Liver (tissue), 7 donors: ENCODE measurements at regions not wholly inside any gene's neighbourhood (a gene's known extent, or its start where the extent isn't known, plus 50 kb on each side); places are given as distances from the start of the nearest gene placed in this dataset.

ENCODE experiments used
- DNase-seq: peaks from one replicate; pipeline ENCODE4 v3.0.0-alpha.2; 2017; ENCODE audit warnings: low spot score
- H3K27ac ChIP-seq, 2 donors: one replicate each; pipeline ENCODE4 v1.7.0; 2013; ENCODE audit warnings: inconsistent platforms in 2 of 2, low read length in 2 of 2, control low read depth in 1 of 2, low read depth in 1 of 2, mild to moderate bottlenecking in 1 of 2
- H3K27me3 ChIP-seq, 4 donors: one replicate each; pipeline versions ENCODE4 v1.6.1 to v1.7.0; 2013; ENCODE audit warnings: low read length in 3 of 4, inconsistent platforms in 1 of 4, mild to moderate bottlenecking in 1 of 4, moderate library complexity in 1 of 4; ENCODE audit not compliant: control insufficient read depth in 4 of 4, insufficient read depth in 4 of 4
- H3K36me3 ChIP-seq, 4 donors: one replicate each; pipeline versions ENCODE4 v1.6.1 to v1.7.0; 2013; ENCODE audit warnings: low read length in 3 of 4, mild to moderate bottlenecking in 3 of 4, low read depth in 1 of 4, moderate library complexity in 1 of 4; ENCODE audit not compliant: control insufficient read depth in 4 of 4, insufficient read depth in 3 of 4
- H3K4me1 ChIP-seq, 4 donors: one replicate each; pipeline versions ENCODE4 v1.6.1 to v1.7.0; 2013; ENCODE audit warnings: low read length in 3 of 4, mild to moderate bottlenecking in 3 of 4, moderate library complexity in 1 of 4; ENCODE audit not compliant: control insufficient read depth in 4 of 4, insufficient read depth in 4 of 4
- H3K4me3 ChIP-seq, 3 donors: one replicate each; pipeline versions ENCODE4 v1.6.1 to v1.7.0; 2013; ENCODE audit warnings: low read length in 3 of 3, control low read depth in 1 of 3, low read depth in 1 of 3, mild to moderate bottlenecking in 1 of 3
- H3K9ac ChIP-seq, 2 donors: one replicate each; pipeline ENCODE4 v1.7.0; 2013; ENCODE audit warnings: low read length in 2 of 2, mild to moderate bottlenecking in 2 of 2, moderate library complexity in 2 of 2, control low read depth in 1 of 2, low read depth in 1 of 2
- H3K9me3 ChIP-seq, 4 donors: one replicate each; pipeline versions ENCODE4 v1.6.1 to v1.7.0; 2013; ENCODE audit warnings: low read length in 3 of 4; ENCODE audit not compliant: control insufficient read depth in 4 of 4
- EGR1 ChIP-seq, 2 donors: IDR thresholded peaks; 2 replicates each; pipeline ENCODE4 v1.6.1; 2016 to 2018; ENCODE audit warnings: antibody characterized with exemption in 2 of 2, low read depth in 2 of 2
- FOXA1 ChIP-seq: IDR thresholded peaks from 2 replicates; pipeline ENCODE4 v1.6.1; 2016; ENCODE audit warnings: antibody characterized with exemption
- FOXA2 ChIP-seq: IDR thresholded peaks from 2 replicates; pipeline ENCODE4 v1.6.1; 2016; ENCODE audit warnings: antibody characterized with exemption
- GABPA ChIP-seq, 2 donors: IDR thresholded peaks in 1 of 2; conservative IDR thresholded peaks in 1 of 2; 2 replicates each; pipeline ENCODE4 v1.6.1; 2016; ENCODE audit warnings: antibody characterized with exemption in 2 of 2, mild to moderate bottlenecking in 1 of 2, moderate library complexity in 1 of 2
- HNF4A ChIP-seq, 2 donors: conservative IDR thresholded peaks; 2 replicates each; pipeline ENCODE4 v1.6.1; 2016; ENCODE audit warnings: antibody characterized with exemption in 2 of 2, mild to moderate bottlenecking in 2 of 2
- HNF4G ChIP-seq: IDR thresholded peaks from 2 replicates; pipeline ENCODE4 v1.6.1; 2016; ENCODE audit warnings: antibody characterized with exemption
- JUND ChIP-seq, 2 donors: IDR thresholded peaks; 2 replicates each; pipeline ENCODE4 v1.6.1; 2016; ENCODE audit warnings: antibody characterized with exemption in 2 of 2
- NR2F2 ChIP-seq: IDR thresholded peaks from 2 replicates; pipeline ENCODE4 v1.6.1; 2016; ENCODE audit warnings: antibody characterized with exemption
- RAD21 ChIP-seq, 2 donors: IDR thresholded peaks; 2 replicates each; pipeline ENCODE4 v1.6.1; 2016; ENCODE audit warnings: antibody characterized with exemption in 2 of 2, mild to moderate bottlenecking in 2 of 2
- RXRA ChIP-seq, 2 donors: IDR thresholded peaks; 2 replicates each; pipeline ENCODE4 v1.6.1; 2017 to 2018; ENCODE audit warnings: antibody characterized with exemption in 2 of 2, mild to moderate bottlenecking in 1 of 2
- SP1 ChIP-seq: IDR thresholded peaks from 2 replicates; pipeline ENCODE4 v1.6.1; 2018; ENCODE audit warnings: antibody characterized with exemption, mild to moderate bottlenecking
- TAF1 ChIP-seq: conservative IDR thresholded peaks from 2 replicates; pipeline ENCODE4 v1.6.1; 2016; ENCODE audit warnings: antibody characterized with exemption, mild to moderate bottlenecking
- YY1 ChIP-seq: IDR thresholded peaks from 2 replicates; pipeline ENCODE4 v1.6.1; 2016; ENCODE audit warnings: antibody characterized with exemption, mild to moderate bottlenecking
- ZBTB33 ChIP-seq: IDR thresholded peaks from 2 replicates; pipeline ENCODE4 v1.6.1; 2016; ENCODE audit warnings: antibody characterized with exemption
- WGBS: extraction: QIAGEN DNeasy Blood & Tissue Kit; methylation state at CpG from one replicate; pipeline ENCODE4 v1.1.7; 2013; 5-methylcytosine and 5-hydroxymethylcytosine counted together
- TF ChIP-seq, protein P1 (sequence below): IDR thresholded peaks from 2 replicates; pipeline ENCODE4 v1.6.1; 2016; ENCODE audit warnings: antibody characterized with exemption, mild to moderate bottlenecking
- TF ChIP-seq, protein P2 (sequence below): IDR thresholded peaks from 2 replicates; pipeline ENCODE4 v1.6.1; 2016; ENCODE audit warnings: antibody characterized with exemption
- TF ChIP-seq, protein P3 (sequence below): IDR thresholded peaks from 2 replicates; pipeline ENCODE4 v1.6.1; 2016; ENCODE audit warnings: antibody characterized with exemption
- donor health status: healthy.
- donor health status: healthy.
- donor health status: healthy.
- donor health status: healthy.

GRCh38 chr12:24081606-24082005 lies 132.1 kb upstream of the SOX5 start:
- no peaks in the 10 kb centered on the region for H3K9me3 ChIP-seq
- no peak for DNase-seq
- H3K36me3 ChIP-seq = no peaks in the 10 kb centered on the region
- no peak for TF ChIP-seq NR2F2
- TF ChIP-seq YY1 = no peak
- TF ChIP-seq TAF1 = no peak
- no peak for TF ChIP-seq RXRA (IDR thresholded peaks at IDR 0.05)
- TF ChIP-seq JUND (IDR thresholded peaks at IDR 0.05) = no peak
- TF ChIP-seq HNF4A (conservative IDR thresholded peaks at IDR 0.05) = no peak
- no peak for TF ChIP-seq SP1
- TF ChIP-seq RAD21 (IDR thresholded peaks at IDR 0.05) = no peak
- no peak for TF ChIP-seq ZBTB33
- TF ChIP-seq, protein P1, sequence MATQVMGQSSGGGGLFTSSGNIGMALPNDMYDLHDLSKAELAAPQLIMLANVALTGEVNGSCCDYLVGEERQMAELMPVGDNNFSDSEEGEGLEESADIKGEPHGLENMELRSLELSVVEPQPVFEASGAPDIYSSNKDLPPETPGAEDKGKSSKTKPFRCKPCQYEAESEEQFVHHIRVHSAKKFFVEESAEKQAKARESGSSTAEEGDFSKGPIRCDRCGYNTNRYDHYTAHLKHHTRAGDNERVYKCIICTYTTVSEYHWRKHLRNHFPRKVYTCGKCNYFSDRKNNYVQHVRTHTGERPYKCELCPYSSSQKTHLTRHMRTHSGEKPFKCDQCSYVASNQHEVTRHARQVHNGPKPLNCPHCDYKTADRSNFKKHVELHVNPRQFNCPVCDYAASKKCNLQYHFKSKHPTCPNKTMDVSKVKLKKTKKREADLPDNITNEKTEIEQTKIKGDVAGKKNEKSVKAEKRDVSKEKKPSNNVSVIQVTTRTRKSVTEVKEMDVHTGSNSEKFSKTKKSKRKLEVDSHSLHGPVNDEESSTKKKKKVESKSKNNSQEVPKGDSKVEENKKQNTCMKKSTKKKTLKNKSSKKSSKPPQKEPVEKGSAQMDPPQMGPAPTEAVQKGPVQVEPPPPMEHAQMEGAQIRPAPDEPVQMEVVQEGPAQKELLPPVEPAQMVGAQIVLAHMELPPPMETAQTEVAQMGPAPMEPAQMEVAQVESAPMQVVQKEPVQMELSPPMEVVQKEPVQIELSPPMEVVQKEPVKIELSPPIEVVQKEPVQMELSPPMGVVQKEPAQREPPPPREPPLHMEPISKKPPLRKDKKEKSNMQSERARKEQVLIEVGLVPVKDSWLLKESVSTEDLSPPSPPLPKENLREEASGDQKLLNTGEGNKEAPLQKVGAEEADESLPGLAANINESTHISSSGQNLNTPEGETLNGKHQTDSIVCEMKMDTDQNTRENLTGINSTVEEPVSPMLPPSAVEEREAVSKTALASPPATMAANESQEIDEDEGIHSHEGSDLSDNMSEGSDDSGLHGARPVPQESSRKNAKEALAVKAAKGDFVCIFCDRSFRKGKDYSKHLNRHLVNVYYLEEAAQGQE = no peak
- TF ChIP-seq FOXA2 = no peak
- no peak for TF ChIP-seq HNF4G
- TF ChIP-seq, protein P2, sequence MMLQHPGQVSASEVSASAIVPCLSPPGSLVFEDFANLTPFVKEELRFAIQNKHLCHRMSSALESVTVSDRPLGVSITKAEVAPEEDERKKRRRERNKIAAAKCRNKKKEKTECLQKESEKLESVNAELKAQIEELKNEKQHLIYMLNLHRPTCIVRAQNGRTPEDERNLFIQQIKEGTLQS = no peak
- no peak for TF ChIP-seq GABPA (IDR thresholded peaks at IDR 0.05 in 1 of 2, conservative IDR thresholded peaks at IDR 0.05 in 1 of 2)
- TF ChIP-seq FOXA1 = no peak
- TF ChIP-seq EGR1 (IDR thresholded peaks at IDR 0.05; ENCODE audit: low read depth in 2 of 2) = no peak
- TF ChIP-seq, protein P3, sequence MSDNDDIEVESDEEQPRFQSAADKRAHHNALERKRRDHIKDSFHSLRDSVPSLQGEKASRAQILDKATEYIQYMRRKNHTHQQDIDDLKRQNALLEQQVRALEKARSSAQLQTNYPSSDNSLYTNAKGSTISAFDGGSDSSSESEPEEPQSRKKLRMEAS = no peak
- no peak overlapping the region for H3K4me3 ChIP-seq
- H3K4me1 ChIP-seq = peaks cover 1 to 51% (median 36%) of the 10 kb centered on the region in 4 donors
- H3K9ac ChIP-seq = no peak overlapping the region
- 91% methylated on average over 7 of the region's 7 CpGs for WGBS
- H3K27ac ChIP-seq = no peak overlapping the region
- no peaks in the 10 kb centered on the region for H3K27me3 ChIP-seq

DNA sequence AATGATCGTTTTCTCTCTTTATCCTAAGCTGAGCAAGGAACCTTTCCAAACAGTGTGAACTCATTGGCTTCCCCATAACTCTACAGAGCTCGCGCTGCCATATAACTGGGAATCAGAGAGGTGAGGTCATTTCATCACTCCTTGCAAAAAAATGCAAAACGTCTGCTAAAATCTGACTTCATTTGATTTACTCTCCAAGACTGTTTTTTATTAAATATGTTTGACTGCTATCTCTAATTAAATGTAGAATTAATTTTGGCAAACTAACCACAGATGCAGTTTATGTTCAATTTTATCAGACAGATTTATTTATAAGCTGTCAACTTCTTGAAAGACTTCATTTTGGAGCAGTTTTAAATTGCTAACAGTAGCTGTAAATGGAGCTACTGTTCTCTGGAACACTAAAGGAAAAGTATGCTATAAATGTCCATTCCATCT lies 131.6 kb upstream of the SOX5 start:
- WGBS = 32% methylated on average over 4 of the region's 4 CpGs
- Histone ChIP-seq H3K36me3 (no peaks in the 10 kb centered on the region), H3K27me3 (no peaks in the 10 kb centered on the region), H3K4me1 (peaks cover 1 to 48% (median 36%) of the 10 kb centered on the region in 4 donors), H3K27ac (no peak overlapping the region), H3K9me3 (no peaks in the 10 kb centered on the region), H3K9ac (no peak overlapping the region), H3K4me3 (no peak overlapping the region)
- TF ChIP-seq NR2F2 (no peak), GABPA (IDR thresholded peaks at IDR 0.05 in 1 of 2, conservative IDR thresholded peaks at IDR 0.05 in 1 of 2) (no peak), YY1 (peak; percentile 64), FOXA2 (no peak), HNF4G (no peak), TAF1 (no peak)
- DNase-seq = no peak
